ENCODE measurements at regions not wholly inside any gene's neighbourhood (a gene's known extent, or its start where the extent isn't known, plus 50 kb on each side); places are given as distances from the start of the nearest gene placed in this dataset.

DNA sequence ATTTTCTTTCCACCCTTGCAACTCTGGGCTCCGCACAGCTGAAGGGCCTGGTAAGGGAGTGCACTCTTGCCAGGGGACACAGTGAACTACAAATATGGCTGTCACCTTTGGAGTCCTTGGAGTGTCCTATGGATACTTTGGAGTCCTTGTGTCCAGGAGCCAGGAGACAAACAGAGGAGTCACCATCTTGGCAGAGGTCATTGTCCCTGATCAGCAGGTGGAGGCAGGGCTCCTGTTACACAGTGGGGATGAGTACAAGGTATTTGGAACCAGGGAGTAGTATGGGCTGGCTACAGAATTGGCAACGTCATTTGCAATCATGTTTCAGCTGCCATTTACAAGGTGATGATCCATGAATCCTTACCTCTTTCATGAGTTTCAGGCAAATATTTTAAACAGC is 132.5 kb downstream of the FAM161A start:
- no peak for DNase-seq

DNA sequence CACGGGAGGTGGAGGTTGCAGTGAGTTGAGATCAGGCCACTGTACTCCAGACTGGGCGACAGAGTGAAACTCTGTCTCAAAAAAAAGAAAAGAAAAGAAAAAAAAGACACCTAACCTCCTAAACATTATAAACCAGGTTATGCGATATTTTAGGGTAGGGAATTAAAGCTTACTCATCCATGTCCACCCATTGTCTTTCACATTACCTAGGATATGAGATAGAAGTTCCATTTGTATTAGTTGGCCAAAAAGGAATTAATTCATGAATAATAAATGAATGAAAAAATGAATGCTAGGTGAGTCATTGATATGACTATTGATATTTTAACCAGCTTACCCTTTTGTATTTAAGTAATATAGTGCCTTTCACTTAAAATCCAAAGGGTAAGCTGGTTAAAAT is 132.9 kb downstream of the FAM161A start:
- DNase-seq, result no peak

DNA sequence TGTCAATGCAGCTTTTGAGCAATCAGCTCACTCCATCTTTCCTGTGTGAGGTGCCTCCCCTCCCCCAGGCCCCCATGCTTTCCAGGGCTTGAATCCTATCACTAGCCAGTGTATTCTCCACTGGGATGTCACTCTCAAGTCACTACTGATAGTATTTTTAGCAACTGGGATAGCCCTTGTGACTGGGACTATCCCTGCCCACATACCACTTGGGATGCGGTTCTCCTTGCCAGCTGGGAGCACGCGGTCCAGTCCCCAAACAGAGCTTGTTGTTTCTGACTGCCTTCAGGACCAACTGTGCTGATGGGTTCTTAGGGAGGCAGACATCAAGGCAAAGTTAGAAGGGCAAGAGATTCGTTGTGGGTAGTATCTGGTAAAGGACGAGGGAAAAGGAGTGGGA is 134.9 kb downstream of the FAM161A start:
- no peak for DNase-seq

DNA sequence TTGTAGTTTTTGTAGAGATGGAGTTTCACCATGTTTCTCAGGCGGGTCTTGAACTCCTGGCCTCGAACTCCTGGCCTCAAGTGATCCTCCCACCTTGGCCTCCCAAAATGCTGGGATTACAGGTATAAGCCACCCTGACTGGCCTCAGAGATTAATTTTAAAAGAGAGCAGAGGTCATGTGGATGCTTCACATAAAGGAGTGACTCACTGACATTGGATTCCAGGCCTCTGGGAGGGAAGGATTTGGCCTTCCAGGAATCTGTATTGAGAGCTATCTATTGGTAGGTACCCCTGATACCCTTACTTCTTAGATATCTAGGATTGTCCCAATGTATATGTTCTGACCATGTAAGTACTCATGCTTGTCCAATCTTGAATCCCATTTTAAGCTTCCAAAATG is 138.4 kb downstream of the FAM161A start:
- no peak for DNase-seq

DNA sequence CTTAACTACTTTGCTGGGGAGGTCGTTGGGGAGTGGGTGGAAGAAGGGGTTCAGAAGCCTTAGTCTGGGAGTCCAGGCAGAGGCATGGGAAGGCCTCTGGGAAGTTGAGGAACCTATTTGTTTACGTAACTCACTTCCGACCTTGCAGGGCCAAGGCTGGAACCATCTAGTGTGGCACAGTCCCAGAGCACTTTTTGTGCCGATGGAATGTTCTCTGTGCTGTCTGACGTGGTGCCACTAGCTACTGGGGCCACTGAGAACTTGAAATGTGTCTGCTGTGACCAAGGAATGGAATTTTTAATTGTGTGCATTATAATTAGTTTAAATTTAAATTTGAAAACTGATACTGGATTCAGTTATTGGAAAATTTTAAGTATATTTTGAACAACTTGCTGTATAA is 139.7 kb downstream of the FAM161A start:
- DNase-seq, result no peak

DNA sequence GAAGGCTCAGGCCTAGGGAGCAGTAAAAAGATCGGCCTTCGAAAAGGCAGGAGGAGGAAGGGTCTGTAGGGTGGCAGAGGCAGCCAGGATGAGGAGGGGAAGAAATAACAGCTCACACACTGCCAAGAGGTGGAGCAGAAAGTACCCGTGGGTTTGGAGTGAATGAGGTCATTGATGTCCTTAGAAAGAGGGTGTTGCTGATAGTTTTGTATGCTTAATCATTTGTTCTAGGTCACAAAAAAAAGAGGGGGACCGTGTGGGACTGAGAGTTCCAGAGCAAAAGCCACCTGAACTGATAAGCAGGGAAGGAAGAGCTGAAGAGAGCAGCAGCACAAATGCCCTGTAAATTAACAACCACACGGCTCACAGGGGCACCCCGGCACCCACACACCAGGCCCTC is 140.4 kb downstream of the FAM161A start:
- DNase-seq, result no peak

DNA sequence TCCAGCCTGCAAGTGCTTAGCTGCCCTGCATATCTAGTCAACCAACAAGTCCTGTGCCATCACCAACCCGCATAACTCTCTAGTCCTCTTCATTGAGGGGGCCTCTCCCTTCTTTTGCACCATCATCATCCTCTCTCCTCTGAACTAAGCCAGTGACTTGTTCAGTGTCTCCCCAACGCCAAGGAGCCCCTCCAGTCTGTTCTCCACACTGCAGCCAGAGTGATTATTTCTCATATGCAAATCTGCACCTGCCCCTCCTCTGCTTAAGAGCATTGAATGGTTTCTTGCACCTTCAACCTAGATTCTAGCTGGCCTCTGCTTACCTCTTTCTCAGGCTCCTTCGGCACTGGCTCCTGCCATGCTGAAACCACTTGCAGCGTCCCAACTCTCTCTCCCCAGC is 141.8 kb downstream of the FAM161A start:
- no peak for DNase-seq

DNA sequence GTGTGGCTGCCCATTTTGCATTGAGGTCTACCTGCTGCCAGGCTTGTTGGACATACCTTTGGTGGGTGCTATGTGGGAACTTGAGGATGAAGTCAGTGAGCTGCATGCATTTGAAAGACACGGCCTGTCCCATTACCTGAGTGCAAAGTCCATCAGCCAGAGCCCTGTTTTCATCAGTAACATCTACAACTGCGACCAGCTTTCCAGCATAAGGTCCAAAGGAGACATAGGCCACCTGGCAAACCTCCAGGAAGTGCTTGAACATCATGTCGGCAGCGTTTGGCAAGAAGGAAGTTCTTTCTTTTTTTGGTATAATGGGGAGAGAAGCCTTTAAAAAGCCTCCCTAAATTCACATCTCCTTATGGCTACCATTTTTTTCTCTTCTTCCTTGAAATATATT is 143.1 kb downstream of the FAM161A start:
- no peak for DNase-seq

DNA sequence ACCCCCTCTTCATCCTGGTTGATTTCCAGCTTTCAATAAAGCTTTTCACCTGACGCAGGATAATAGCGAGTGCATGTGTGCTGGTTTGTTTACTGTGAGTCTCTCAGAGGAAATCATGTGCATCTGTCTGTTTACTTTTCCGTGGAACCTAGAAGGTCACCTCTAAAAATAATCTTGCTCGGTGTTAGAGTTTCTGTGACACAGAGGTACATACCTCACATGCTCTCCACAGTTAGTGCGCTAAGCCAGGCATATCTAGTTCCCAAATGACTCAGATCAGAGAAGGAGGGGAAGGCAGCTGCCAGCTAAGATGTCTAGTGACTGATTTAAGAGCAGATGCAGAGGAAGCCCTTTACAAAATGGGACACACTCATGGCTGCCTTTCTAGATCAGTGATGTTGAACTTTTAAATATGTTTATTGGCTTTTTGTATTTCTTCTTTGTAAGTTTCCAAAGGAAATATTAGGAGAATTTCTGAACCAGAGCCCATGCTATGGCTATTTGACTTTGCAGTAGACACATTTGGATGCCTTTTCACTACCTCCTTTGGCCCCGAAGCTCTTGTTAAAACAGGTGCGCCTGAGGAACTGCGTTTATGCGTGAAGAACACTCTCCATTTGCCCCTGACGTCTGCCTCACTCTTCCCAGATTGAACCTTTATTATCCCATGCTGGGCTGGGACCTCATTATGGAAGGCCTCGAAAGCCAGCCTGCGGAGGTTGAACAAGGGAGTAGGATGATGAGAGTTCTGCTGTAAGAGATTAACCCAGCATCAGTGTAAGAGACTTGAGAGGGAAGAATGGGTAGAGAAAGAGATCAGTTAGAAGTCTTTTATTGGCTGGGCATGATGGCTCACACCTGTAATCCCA is 145.6 kb downstream of the FAM161A start:
- DNase-seq, result no peak

DNA sequence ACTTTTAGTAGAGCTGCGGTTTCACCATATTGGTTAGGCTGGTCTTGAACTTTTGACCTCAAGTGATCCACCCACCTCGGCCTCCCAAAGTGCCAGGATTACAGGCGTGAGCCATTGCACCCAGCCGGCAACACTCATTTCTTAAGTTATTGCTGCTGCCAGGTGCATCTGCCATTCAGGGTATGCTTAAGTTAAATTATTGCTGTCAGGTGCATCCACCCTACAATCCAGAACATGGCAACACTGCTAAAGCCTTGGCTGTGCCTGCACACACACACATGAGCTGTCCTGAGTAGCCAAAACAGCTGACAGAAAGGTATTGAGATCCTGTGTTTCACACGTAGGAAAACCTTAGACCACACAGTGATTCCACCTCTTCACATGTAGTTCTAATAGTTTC is 148.2 kb downstream of the FAM161A start:
- DNase-seq, result no peak

DNA sequence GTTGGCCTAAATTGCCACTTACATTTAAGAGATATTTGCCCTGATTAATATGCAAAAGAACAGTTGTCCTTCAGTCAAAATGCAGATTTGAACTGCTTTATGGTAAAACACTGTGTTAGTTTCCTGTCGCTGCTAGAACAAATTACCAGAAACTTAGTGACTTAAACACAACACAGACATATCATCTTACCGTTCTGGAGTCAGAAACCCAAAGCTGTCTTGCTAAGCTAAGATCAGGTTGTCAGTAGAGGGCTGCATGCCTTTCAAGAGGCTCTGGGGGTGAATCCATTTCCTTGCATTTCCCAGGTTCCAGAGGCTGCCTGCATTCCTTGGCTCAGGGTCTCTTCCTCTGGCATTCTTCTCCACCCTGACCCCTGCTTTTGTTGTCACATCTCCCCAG is 149.5 kb downstream of the FAM161A start:
- DNase-seq, result no peak

DNA sequence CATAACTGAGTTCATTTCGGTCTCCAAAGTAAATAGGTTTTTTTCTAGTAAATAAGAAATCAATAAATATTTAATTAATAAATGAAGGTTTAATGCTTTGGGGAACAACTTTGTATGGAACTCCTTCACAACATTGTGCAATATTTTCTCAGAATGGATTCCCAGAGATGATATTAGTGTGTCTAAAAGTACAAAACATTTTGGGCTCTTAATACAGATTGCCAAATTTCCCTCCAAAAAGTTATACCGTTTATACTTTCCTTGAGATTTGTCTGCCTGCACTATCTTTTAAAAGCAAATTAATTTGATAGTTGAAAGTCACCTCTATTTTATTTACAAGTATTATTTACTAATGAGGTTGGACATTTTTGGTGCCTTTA is 151.8 kb downstream of the FAM161A start:
- no peak for DNase-seq

DNA sequence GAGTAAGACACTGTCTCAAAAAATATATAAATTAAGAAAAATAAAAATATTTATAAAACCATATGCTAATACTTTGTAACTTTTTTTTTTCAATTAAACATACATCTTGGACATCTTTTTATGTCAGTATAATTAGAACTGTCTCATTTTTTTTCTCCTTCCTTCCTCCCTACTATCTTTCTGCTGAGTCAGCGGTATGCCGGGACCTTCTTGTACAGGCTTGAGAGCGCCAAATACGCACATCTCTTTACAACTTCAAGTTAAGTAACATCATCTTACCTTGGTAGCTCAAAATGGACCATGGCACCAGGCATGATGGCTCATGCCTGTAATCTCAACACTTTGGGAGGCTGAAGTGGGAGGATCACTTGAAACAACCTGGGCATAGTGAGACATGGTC is 153.4 kb downstream of the FAM161A start:
- DNase-seq, result no peak

DNA sequence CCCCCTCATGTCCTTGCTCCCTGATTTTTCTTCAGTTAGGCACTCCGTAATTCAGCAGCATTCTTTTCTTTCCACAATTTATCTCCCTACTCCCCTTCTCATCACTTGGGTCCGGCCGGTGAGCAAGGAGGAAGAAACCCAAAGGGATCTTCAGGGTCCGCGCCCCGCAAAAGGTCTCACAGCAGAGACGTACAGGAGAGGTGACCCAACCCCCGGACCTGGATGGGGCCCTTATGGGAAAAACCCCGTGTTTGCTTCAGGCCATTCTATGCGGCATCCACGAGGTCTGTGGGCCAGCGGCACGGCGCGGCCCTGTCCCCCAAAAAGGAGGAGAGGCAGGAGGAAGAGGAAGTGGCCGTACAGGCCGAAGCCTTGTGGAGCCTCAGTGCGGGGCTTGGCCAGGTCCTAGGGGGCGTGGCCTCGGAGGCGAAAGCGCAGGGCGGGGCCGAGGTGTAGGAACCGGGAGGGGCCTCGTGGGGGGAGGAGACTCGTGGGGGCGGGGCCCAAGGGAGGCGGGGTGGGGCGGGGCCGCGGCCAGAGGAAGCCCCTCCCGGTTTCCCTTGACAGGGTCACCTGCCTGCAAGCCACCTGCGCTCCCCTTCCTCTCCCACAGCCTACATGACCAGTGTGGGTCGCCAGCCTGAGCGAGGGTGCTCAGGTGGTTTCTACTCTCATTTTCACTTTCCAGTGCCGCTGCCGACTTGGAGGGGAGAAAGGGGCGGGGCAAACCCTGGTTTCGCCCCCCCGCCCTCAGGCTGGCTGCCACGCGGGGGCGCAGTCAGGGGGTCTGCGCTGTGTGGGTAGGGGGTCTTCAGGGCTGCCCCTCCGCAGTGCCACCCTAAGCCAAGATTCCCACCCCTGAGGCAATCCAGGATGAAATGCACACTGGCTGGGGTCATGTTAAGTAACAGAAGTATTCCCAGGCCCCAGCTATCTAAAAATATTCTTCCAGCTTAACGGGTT is 156.4 kb upstream of the XPO1 start:
- DNase-seq, result peak; percentile 71

DNA sequence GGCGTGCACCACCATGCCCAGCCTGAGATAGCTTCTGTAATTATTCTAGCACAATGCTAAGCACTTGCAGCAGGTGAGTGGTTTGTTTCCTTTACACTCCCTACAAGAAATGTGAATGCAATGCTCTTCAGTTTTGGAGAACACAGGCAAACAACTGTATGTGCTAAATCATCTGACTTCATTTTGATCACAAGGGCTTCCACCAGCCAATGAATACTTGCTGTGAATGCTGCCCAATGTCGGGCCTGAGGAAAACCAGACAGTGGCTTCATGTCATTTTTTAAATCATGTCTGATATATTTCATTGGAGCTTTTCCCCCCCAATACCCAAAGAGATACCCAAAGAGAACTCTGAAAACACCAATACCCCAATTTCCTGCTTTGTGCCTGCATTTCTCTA is 155.6 kb upstream of the XPO1 start:
- no peak for DNase-seq

DNA sequence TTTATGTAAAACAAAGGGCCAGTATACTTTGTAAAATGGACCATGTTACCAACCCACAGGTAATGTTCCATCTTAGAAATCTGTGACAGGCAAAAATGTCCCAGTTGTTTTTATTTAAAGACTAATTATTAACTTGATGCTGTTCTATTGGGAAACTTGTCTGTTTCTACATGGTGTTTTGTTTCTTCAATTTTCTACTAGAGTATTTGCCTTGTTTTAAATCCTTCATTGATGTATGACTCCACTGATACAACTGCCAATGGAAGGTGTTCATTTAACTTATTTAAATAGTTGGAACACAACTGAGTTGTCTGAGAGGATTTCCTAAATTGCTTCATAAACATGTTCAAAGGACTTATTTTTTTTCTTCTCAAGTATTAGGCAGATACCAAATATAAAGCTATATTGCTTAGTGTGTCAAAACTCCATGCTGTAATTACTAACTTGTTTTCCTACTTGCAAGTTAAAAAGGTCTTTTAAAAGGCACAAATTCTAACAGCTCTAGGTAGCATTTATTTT is 152.0 kb upstream of the XPO1 start:
- DNase-seq, result no peak

DNA sequence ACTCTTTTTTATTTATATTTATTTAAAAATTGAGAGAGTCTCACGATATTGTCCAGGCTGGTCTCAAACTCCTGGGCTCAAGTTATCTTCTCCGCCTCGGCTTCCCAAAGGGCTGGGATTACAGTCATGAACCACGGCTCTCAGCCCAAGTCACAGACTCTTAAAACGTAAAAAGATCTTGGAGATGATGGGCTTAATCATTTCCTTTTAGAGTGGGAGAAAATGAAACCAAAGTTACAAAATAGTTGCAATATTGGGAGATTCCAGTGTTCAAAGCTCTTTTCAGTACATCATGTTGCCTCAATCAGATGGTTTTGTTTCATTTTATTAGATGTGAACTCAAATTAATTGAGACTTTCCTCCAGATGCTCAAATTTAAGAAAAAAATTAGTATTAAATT is 151.4 kb upstream of the XPO1 start:
- no peak for DNase-seq

DNA sequence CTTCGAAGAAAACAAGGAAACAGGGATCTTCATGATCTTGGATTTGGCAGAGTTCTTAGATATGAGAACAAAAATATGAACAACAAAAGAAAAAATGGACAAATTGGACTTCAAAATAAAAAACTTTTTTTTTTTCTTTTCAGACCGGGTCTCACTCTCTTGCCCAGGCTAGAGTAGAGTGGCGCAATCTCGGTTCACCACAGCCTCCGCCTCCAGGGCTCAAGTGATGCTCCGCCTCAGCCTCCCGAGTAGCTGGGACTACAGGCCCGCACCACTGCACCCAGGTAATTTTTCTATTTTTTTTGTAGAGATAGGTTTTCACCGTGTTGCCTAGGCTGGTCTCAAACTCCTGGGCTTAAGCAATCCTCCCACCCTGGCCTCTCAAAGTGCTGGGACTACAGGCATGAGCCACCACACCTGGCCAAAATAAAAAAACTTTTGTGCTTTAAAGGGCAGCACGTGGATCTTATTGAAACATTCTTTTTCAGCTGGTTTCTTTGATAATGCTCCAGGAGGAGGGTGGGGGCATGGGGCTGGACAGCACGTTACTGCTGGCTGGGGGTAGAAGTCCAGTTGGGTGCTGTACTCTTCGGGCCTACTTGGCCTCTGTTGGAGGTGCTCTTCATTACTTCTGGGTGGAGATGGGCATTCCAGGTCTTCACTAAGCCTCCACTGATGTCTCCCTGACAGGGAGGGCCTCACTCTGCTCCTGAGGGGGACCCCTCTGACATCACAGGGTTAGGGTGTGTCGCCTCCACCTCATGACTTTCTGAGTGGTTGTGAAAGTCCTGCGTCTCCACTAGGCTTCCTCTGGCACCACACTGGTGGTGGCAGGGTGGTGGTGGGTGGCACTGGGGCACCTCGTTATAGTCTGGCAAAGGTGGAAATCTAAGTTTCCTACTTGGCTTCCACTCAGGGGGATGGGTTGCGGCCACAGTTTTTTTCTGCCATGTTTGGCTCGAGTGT is 150.5 kb upstream of the XPO1 start:
- DNase-seq, result no peak

DNA sequence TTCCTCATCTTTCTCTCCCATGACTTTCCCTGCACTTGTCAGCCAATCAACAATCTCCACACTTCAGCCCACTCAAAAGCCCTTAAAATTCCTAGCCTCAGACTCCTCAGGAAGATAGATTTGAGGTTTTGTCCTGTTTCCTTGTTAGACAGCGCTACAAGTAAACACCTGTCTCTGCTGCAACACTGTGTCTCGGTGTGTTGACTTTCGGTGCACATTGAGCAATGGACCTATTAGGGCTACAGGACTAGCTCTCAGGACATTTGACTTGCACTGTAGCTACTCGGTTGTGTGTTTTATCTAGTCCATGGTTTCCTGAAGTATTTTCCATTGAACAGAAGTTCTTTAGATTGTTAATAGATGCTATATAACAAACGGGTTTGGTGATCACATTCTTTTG is 140.9 kb upstream of the XPO1 start:
- DNase-seq, result no peak

DNA sequence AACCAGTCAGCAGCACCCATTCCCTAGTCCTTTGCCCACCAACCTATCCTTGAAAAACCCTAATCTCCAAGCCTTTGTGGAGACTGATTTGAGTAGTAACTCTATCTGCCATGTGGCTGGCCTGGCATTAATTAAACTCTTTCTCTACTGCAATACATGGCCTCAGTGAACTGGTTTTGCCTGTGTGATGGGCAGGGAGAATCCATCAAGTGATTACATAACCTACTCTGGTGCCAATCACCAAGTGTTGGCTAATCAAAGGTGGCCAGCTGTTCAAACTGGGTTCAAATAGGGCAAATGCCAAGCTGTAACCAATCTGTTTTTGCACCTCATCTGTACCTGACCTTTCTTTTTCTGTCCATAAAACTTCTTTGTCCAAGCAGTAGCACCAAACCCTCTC is 139.8 kb upstream of the XPO1 start:
- no peak for DNase-seq

DNA sequence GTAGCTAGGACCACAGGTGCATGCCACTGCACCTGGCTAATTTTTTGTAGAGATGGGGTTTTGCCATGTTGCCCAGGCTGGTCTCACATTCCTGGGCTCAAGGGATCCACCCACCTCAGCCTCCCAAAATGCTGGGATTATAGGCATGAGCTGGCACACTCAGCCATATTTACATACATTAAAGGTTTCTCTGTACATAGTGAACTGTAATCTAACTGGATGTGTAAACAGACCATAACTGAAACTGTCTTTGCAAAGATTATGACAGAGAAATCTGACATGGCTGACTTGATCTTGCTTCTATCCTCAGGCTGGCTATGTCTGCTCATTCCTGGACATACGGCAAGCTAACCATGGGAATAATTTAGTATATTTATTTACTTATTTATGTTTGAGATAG is 139.2 kb upstream of the XPO1 start:
- DNase-seq, result no peak

DNA sequence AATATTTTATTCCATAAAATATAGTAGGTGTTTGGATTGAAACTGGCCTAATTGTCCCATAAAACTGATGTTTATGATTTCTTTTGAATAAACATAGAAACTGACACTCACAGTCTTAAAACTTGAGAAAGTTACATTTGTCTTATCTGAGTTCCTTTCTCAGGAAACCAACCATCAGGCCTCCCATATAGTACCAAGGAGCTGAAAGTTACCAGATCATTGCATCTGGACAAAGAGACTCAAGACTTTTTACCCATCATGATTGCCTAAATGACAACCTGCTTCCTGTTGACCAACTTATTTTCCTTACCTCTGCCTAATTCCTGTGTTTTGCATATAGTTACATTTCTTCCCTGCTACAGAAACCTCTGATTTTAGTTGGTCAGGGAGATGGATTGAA is 137.0 kb upstream of the XPO1 start:
- DNase-seq, result no peak

All from GF-D8 (cell line).